HG02981 (cell line): ENCODE measurements at regions not wholly inside any gene's neighbourhood (a gene's known extent, or its start where the extent isn't known, plus 50 kb on each side); places are given as distances from the start of the nearest gene placed in this dataset.

Experiments
- ATAC-seq: cut with Tn5 transposase; IDR thresholded peaks from one replicate; pipeline ENCODE4 v1.9.1; 2021; ENCODE audit warnings: mild to moderate bottlenecking, moderate library complexity; ENCODE audit not compliant: unreplicated experiment

- no peak for ATAC-seq
Measured at GRCh38 chr6:48057601-48058000, 53.4 kb downstream of the PTCHD4 start.

- ATAC-seq: no peak
Measured at GRCh38 chr6:48048451-48049146, 62.4 kb downstream of the PTCHD4 start.

- no peak for ATAC-seq
Measured at GRCh38 chr6:48041894-48042293, 69.1 kb downstream of the PTCHD4 start.

- ATAC-seq: no peak
Measured at GRCh38 chr6:48037946-48038345, 73.1 kb downstream of the PTCHD4 start.

- no peak for ATAC-seq
Measured at GRCh38 chr6:48036316-48036715, 74.7 kb downstream of the PTCHD4 start.

- no peak for ATAC-seq
Measured at GRCh38 chr6:48032151-48032550, 78.8 kb downstream of the PTCHD4 start.

GRCh38 chr6:48031711-48032110 is 79.3 kb downstream of the PTCHD4 start:
- no peak for ATAC-seq

GRCh38 chr6:48027704-48028435 is 83.1 kb downstream of the PTCHD4 start:
- no peak for ATAC-seq

- no peak for ATAC-seq
Measured at GRCh38 chr6:48024956-48025355, 86.0 kb downstream of the PTCHD4 start.

GRCh38 chr6:48021904-48022303 is 89.1 kb downstream of the PTCHD4 start:
- ATAC-seq: no peak

GRCh38 chr6:48016020-48016755 is 94.8 kb downstream of the PTCHD4 start:
- ATAC-seq: no peak

GRCh38 chr6:47992809-47993208 is 118.2 kb downstream of the PTCHD4 start:
- ATAC-seq: no peak

GRCh38 chr6:47983491-47983890 is 127.5 kb downstream of the PTCHD4 start:
- ATAC-seq: no peak

- ATAC-seq: no peak
Measured at GRCh38 chr6:47977314-47977713, 133.7 kb downstream of the PTCHD4 start.

- ATAC-seq: no peak
Measured at GRCh38 chr6:47974106-47974505, 136.9 kb downstream of the PTCHD4 start.

GRCh38 chr6:47970826-47971225 is 140.2 kb downstream of the PTCHD4 start:
- no peak for ATAC-seq

- peak; percentile 50 for ATAC-seq
Measured at GRCh38 chr6:47967843-47968242, 143.2 kb downstream of the PTCHD4 start.

GRCh38 chr6:47964969-47965368 is 146.0 kb downstream of the PTCHD4 start:
- no peak for ATAC-seq

GRCh38 chr6:47952640-47953039 is 158.4 kb downstream of the PTCHD4 start:
- ATAC-seq: no peak

- ATAC-seq: no peak
Measured at GRCh38 chr6:47944846-47945245, 163.0 kb downstream of the OPN5 start.

- ATAC-seq: no peak
Measured at GRCh38 chr6:47938405-47938804, 156.6 kb downstream of the OPN5 start.

- no peak for ATAC-seq
Measured at GRCh38 chr6:47936820-47937219, 155.0 kb downstream of the OPN5 start.
